PC-3 (cell line): ENCODE measurements at regions not wholly inside any gene's neighbourhood (a gene's known extent, or its start where the extent isn't known, plus 50 kb on each side); places are given as distances from the start of the nearest gene placed in this dataset.

Source experiments
- CTCF ChIP-seq: fragments of 300-600 bp; sonication (generic); conservative IDR thresholded peaks from 2 replicates; pipeline ENCODE4 v1.5.1; 2017; ENCODE audit warnings: antibody characterized with exemption, low read depth, mild to moderate bottlenecking, low read length
- EZH2 ChIP-seq: fragments of 300-600 bp; sonication (generic); IDR thresholded peaks from one replicate; pipeline ENCODE4 v1.6.1; 2017; ENCODE audit warnings: antibody characterized with exemption, mild to moderate bottlenecking, low read length; ENCODE audit not compliant: unreplicated experiment

DNA sequence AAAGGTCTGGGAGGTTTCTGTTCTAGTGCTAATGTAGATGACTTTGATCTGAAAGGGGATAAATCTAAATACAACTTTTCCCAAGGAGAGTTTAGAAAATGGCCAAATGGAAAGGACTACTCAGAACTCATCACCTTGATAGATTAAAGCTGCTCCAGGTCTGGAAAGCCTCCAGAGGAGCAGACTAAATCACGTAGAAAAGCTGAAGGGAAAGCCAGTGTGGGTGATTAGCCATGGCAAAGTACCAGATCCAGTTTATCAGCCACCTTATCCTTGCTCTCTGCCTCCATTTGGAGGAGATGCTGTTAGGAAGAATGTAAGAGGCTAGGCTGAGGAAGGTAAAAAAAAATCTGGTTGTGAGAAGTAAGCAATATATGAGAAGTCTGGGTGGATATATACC lies 120.7 kb upstream of the RAI14 start:
- TF ChIP-seq CTCF (no peak), EZH2 (no peak)
